HG03342 (cell line): ENCODE measurements at regions not wholly inside any gene's neighbourhood (a gene's known extent, or its start where the extent isn't known, plus 50 kb on each side); places are given as distances from the start of the nearest gene placed in this dataset.

Source experiments
- ATAC-seq: cut with Tn5 transposase; IDR thresholded peaks from one replicate; pipeline ENCODE4 v1.9.1; 2021; ENCODE audit warnings: mild to moderate bottlenecking, moderate library complexity; ENCODE audit not compliant: unreplicated experiment

DNA sequence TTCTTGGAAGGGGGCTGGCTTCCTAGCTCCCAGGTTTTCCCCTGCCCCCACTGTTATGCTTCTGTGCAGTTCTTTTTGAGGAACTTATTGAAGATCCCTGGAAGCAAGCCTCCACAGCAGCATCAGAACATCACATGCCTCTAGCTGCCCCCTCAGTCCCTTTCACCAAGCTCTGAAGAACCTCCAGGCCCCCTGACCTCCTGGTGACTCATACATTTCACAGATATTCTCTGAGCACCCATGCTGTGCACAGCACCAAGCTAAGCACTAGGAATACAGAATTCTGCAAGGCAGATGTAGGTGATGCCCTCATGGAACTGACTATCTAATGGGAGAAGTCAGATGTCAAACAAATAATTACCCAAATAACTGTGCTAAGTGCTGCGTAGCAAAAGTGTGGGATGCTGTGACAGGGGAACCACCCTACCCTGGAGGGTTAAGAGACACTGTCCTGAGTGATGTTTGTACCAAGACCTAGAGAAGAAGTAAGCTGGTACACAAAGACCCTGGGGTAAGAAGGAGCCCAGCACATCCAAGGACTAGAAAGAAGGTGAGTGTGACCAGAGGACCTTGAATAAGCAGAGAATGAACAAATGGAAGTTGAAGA, 213.7 kb upstream of the NR4A3 start:
- ATAC-seq: no peak

DNA sequence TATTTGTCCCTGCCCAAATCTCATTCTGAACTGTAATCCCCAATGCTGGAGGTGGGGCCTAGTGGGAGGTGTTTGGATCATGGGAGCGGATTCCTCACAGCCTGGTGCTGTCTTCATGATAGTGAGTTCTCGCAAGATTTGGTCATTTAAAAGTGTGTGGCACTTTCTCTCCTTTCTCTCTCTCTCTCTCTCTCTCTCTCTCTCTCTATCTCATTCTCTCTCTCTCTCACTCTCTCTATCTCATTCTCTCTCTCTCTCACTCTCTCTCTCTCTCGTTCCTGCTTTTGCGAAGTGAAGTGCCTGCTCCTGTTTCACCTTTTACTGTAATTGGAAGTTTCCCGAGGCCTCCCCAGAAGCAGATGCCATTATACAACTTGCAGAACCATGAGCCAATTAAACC, 207.3 kb upstream of the NR4A3 start:
- no peak for ATAC-seq

DNA sequence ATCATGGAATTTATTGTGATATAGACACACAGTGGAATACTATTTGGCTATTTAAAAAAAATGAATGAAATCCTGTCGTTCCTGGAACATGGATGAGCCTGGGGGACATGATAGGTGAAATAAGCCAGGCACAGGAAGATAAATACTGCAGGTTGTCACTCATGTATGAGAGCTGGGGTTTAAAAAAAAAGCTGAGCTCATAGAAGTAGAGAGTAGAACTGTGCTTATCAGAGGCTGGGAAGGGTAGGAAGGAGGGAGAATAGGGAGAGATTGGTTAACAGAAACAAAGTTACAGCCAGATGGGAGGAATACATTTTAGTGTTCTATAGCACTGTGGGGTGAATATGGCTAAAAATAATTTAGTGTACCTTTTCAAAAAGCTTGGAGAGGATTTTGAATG, 200.6 kb upstream of the NR4A3 start:
- ATAC-seq: no peak

GRCh38 chr9:99622679-99623078, 199.0 kb upstream of the NR4A3 start:
- ATAC-seq: no peak

DNA sequence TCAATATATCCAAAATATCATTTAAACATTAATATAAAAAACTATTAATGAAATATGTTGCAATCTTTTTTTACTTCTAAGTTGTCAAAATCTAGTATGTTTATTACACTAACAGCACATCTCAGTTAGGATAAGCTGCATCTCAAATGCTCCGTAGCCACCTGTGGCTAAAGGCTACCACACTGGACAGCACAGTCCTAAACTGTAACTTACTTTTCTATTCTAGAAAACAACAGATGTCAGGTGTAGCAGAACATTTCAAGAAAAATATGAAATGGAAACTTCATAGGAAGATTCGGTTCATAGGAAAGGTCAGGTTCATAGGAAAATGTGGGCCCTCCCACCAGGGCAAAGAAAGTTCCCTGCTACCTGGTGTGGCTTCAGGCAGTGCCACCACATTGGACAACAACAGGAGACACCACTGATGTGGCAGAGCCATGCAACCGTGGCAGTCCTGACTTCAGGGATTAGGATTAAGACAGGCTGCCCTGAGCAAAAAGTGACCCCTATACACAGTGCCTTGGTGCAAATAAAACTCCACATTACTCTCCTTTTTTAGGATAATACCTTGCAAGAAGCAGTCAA, 197.8 kb upstream of the NR4A3 start:
- no peak for ATAC-seq

GRCh38 chr9:99624499-99625233, 197.0 kb upstream of the NR4A3 start:
- ATAC-seq: no peak

DNA sequence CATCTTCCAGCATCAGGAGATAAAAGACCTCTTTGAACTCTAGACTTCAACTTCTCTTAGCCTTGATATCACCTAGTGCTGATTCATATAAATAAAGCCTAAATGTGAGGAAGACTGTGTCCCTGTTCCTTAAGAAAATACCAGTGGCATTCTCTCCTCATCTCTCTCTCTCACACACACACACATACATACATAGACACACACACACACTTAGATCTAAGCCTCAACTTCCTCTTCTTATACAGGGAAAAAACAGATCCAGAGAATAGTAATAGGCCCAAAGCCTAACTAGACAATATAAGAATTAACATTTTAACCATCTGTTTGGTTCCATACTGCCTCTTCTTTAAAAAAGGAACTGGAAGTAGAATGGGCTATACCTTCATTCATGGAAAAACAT, 195.3 kb upstream of the NR4A3 start:
- ATAC-seq: no peak

- ATAC-seq: no peak
These were observed 193.4 kb upstream of the NR4A3 start for GRCh38 chr9:99628285-99628684.

GRCh38 chr9:99628849-99629620, 192.7 kb upstream of the NR4A3 start:
- ATAC-seq: no peak

GRCh38 chr9:99632349-99633038, 189.2 kb upstream of the NR4A3 start:
- ATAC-seq: no peak

GRCh38 chr9:99633265-99633664, 188.4 kb upstream of the NR4A3 start:
- no peak for ATAC-seq

DNA sequence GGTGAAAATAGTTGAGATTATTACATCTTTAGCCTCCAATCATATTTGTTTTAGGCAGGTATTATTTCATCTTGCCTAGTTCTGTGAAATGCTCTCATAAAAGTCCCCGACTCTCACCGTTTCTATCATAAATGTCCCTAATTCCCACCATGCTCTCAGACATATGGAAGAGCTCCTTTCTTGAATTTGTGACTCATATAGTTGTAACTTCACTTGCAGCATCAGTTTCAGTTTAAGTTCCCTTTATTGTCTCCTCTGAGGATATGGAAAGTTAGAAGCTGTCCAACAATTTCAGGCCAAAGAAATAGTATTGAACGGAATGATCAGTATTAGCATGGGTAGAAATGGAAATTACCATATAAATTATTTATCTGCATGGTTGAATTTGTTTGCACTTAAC, 187.5 kb upstream of the NR4A3 start:
- ATAC-seq: no peak

GRCh38 chr9:99635032-99635431, 186.7 kb upstream of the NR4A3 start:
- no peak for ATAC-seq

DNA sequence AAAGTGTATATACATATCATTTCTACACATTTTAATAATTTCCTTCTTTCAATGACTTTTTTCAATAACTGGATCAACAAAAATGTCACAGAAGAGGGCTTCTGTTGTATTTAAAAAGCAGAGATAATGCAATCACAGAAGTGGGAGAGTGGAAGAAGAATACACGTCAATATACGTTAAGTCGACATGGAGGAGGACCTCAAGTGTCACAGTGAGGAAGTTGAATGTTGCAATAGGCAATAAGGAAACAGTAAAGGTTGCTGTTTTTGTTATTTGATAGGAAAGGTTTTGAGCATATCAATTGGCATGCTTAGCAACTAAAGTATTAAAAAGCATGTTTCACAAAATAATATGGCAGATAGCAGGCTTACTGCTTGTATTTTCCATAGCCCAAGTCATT, 184.0 kb upstream of the NR4A3 start:
- no peak for ATAC-seq

DNA sequence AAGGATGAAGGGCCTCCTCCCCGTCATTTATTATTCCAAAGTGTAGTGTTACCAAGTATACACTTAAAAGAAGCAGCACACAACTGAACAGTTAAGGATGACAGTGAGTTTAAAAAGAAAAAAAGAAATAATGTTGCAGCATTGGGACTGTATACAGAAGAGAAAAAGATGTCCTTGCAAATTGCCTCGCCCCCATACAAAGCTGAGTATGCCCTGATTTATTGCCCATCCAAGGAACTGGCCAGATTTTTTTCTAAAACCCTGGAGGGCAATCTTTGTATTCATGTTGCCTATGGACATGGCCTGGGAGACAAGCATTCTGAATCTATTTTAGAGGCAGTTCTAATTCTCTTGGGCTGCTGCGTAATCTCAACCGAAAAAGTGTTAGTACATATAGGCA, 182.7 kb upstream of the NR4A3 start:
- no peak for ATAC-seq

GRCh38 chr9:99647604-99648003, 174.1 kb upstream of the NR4A3 start:
- no peak for ATAC-seq

- ATAC-seq: no peak
These were observed 171.4 kb upstream of the NR4A3 start for GRCh38 chr9:99650187-99650874.

DNA sequence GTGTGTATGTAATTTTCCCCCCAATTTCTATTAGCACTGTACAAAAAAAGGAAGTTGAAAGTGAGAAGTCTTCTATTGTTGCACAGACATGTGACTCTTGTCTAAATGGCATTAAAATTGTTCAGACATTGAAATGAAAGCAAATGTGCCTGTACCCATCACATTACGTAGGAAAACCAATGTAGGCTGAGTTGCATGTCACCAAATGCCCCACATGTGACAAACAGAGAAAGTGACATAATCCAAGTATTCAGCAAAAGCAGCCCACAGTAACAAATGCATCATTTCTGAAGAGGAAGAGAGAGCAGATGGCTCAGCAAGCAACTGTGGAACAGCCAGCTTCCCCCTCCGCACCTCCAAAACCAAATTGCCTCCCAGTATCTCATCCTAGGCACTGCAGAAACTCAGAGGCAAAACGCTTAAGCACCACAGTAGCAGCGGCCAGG, 161.5 kb upstream of the NR4A3 start:
- ATAC-seq: peak; percentile 88

GRCh38 chr9:99663297-99663696, 158.4 kb upstream of the NR4A3 start:
- ATAC-seq: no peak

GRCh38 chr9:99663856-99664255, 157.8 kb upstream of the NR4A3 start:
- ATAC-seq: no peak
